ENCODE measurements at regions not wholly inside any gene's neighbourhood (a gene's known extent, or its start where the extent isn't known, plus 50 kb on each side); places are given as distances from the start of the nearest gene placed in this dataset.

GRCh38 chr6:91743756-91744155 is 1156.9 kb upstream of the MAP3K7 start:
- 50% methylated on average over 2 of the region's 2 CpGs for whole genome bisulfite sequencing (ENCODE audit: insufficient coverage, low coverage, low lambda C conversion rate, missing lambda C conversion rate)
- DNase-seq (no peak), ATAC-seq (no peak)
- no peaks in the 10 kb centered on the region for H3K9me3 ChIP-seq
- intact Hi-C loops (cut with DNase I) = no loop called here
- H3K27me3 ChIP-seq = no peaks in the 10 kb centered on the region
- H3K36me3 ChIP-seq = no peaks in the 10 kb centered on the region
- H3K4me1 ChIP-seq = no peaks in the 10 kb centered on the region
- TF ChIP-seq CTCF (IDR thresholded peaks at IDR 0.05) (no peak), POLR2A (IDR thresholded peaks at IDR 0.05) (no peak)
- no peak overlapping the region for H3K27ac ChIP-seq
- no peak overlapping the region for H3K4me3 ChIP-seq

GRCh38 chr6:91731939-91732338 is 1145.1 kb upstream of the MAP3K7 start:
- DNase-seq = no peak
- Histone ChIP-seq H3K36me3 (no peaks in the 10 kb centered on the region), H3K4me1 (no peaks in the 10 kb centered on the region), H3K27ac (no peak overlapping the region), H3K27me3 (no peaks in the 10 kb centered on the region), H3K9me3 (no peaks in the 10 kb centered on the region), H3K4me3 (no peak overlapping the region)
- no peak for TF ChIP-seq POLR2A (IDR thresholded peaks at IDR 0.05)
- ATAC-seq = no peak
- intact Hi-C loops (cut with DNase I) = no loop called here

- no peaks in the 10 kb centered on the region for H3K27me3 ChIP-seq
- DNase-seq = no peak
- TF ChIP-seq CTCF (IDR thresholded peaks at IDR 0.05) (no peak), POLR2A (IDR thresholded peaks at IDR 0.05) (no peak)
- no peak for ATAC-seq
- no peak overlapping the region for H3K4me3 ChIP-seq
- no peak overlapping the region for H3K27ac ChIP-seq
- H3K9me3 ChIP-seq = no peaks in the 10 kb centered on the region
- intact Hi-C loops (cut with DNase I) = no loop called here
- no peaks in the 10 kb centered on the region for H3K36me3 ChIP-seq
- H3K4me1 ChIP-seq = no peaks in the 10 kb centered on the region
- 68% methylated on average over 2 of the region's 2 CpGs for WGBS (ENCODE audit: insufficient coverage, low coverage, low lambda C conversion rate, missing lambda C conversion rate)
Measured at GRCh38 chr6:91730710-91731109, 1143.8 kb upstream of the MAP3K7 start.

GRCh38 chr6:91720324-91720723 is 1133.5 kb upstream of the MAP3K7 start:
- TF ChIP-seq POLR2A (IDR thresholded peaks at IDR 0.05) = no peak
- no peak for TF ChIP-seq CTCF (IDR thresholded peaks at IDR 0.05)
- ATAC-seq = no peak
- Histone ChIP-seq H3K4me3 (no peak overlapping the region), H3K36me3 (no peaks in the 10 kb centered on the region), H3K9me3 (no peaks in the 10 kb centered on the region), H3K4me1 (no peaks in the 10 kb centered on the region), H3K27ac (no peak overlapping the region), H3K27me3 (no peaks in the 10 kb centered on the region)
- intact Hi-C loops (cut with DNase I) = no loop called here
- WGBS (ENCODE audit: insufficient coverage, low coverage, low lambda C conversion rate, missing lambda C conversion rate) = 44% methylated on average over 1 of the region's 1 CpG
- no peak for DNase-seq

- no peaks in the 10 kb centered on the region for H3K36me3 ChIP-seq
- H3K27ac ChIP-seq = no peak overlapping the region
- no peak overlapping the region for H3K4me3 ChIP-seq
- H3K27me3 ChIP-seq = no peaks in the 10 kb centered on the region
- 12% methylated on average over 1 of the region's 1 CpG for WGBS (ENCODE audit: insufficient coverage, low coverage, low lambda C conversion rate, missing lambda C conversion rate)
- TF ChIP-seq CTCF (IDR thresholded peaks at IDR 0.05) (no peak), POLR2A (IDR thresholded peaks at IDR 0.05) (no peak)
- ATAC-seq (no peak), DNase-seq (no peak)
- H3K9me3 ChIP-seq = no peaks in the 10 kb centered on the region
- intact Hi-C loops (cut with DNase I) = no loop called here
- H3K4me1 ChIP-seq = no peaks in the 10 kb centered on the region
Measured at GRCh38 chr6:91719414-91719813, 1132.5 kb upstream of the MAP3K7 start.
